ENCODE measurements at regions not wholly inside any gene's neighbourhood (a gene's known extent, or its start where the extent isn't known, plus 50 kb on each side); places are given as distances from the start of the nearest gene placed in this dataset.
"Not testable (repeated sequence)": the region's sequence is repeated elsewhere in the genome, so short reads cannot be mapped to it uniquely, and the experiment has no call there.

DNA sequence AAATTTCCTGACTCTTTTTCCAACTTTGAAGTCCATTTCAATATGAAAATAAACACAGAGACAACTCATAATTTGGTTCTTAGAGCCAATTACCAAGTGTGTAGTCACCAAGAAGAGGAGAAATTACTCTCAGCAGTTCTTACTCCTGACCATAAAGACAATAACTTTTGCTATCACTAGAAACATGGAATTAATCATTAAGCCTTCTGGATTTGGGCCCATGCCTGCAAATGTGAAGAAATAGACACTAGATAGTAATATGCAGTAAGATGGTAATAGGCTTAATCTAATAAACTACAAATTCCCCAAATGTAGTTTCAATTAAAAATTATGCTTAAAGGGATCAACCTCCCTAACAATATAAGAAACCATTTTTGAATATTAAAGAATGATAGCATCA lies 185.1 kb upstream of the AGTR1 start:
- Histone ChIP-seq H3K9me3 (ENCODE audit: control insufficient read depth in 1 of 2, low read length in 2 of 2) (no peaks in the 10 kb centered on the region), H3K36me3 (ENCODE audit: insufficient read depth, low read length) (no peaks in the 10 kb centered on the region), H3K4me3 (ENCODE audit: low read length in 2 of 2) (no peak overlapping the region), H3K4me1 (ENCODE audit: insufficient read depth, low read length) (no peaks in the 10 kb centered on the region), H3K27ac (ENCODE audit: low read depth, low read length) (no peak overlapping the region), H3K27me3 (ENCODE audit: insufficient read depth, low read length) (no peaks in the 10 kb centered on the region)
- H3K27ac Mint-ChIP-seq: no peak overlapping the region
- H3K9me3 Mint-ChIP-seq: peaks cover 0 to 4% (median 2%) of the 10 kb centered on the region in 8 donors
- intact Hi-C loops (cut with micrococcal nuclease): no loop called here
- no peaks in the 10 kb centered on the region for H3K36me3 Mint-ChIP-seq
- ChIA-PET POLR2A (ENCODE audit: partially characterized antibody) (no interaction called here), CTCF (ENCODE audit: partially characterized antibody) (no interaction called here)
- no peak overlapping the region for H3K4me3 Mint-ChIP-seq
- H3K4me1 Mint-ChIP-seq: no peaks in the 10 kb centered on the region
- DNase-seq: no peak
- H3K27me3 Mint-ChIP-seq: no peaks in the 10 kb centered on the region

DNA sequence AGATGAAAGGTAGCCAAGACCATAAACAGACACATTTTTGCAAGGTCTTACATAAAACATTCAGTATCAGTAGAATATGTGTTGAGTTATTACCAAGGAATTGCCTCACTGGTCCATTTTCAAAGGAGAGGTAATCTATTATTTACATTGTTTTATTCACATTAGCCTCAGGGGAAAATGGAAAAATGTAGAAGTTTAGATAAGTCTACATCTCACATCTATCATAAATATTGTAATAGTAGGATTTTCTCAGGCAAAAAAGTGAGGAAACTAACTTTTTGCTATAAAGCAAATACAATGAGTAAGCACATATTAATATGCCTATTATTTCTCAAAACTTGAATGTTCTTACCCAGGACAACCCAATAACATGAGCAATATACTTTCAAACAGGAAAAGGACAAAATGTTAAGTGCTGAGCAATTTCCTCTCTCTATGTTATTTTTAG lies 184.6 kb upstream of the AGTR1 start:
- no peak overlapping the region for H3K27ac Mint-ChIP-seq
- intact Hi-C loops (cut with micrococcal nuclease): no loop called here
- ChIA-PET POLR2A (ENCODE audit: partially characterized antibody) (no interaction called here), CTCF (ENCODE audit: partially characterized antibody) (no interaction called here)
- H3K27me3 Mint-ChIP-seq: no peaks in the 10 kb centered on the region
- Histone ChIP-seq H3K27ac (ENCODE audit: low read depth, low read length) (no peak overlapping the region), H3K36me3 (ENCODE audit: insufficient read depth, low read length) (no peaks in the 10 kb centered on the region), H3K4me3 (ENCODE audit: low read length in 2 of 2) (no peak overlapping the region), H3K4me1 (ENCODE audit: insufficient read depth, low read length) (no peaks in the 10 kb centered on the region), H3K9me3 (ENCODE audit: control insufficient read depth in 1 of 2, low read length in 2 of 2) (no peaks in the 10 kb centered on the region), H3K27me3 (ENCODE audit: insufficient read depth, low read length) (no peaks in the 10 kb centered on the region)
- no peak for DNase-seq
- H3K4me1 Mint-ChIP-seq: no peaks in the 10 kb centered on the region
- H3K4me3 Mint-ChIP-seq: no peak overlapping the region
- peaks cover 0 to 8% (median 2%) of the 10 kb centered on the region in 8 donors for H3K9me3 Mint-ChIP-seq
- no peaks in the 10 kb centered on the region for H3K36me3 Mint-ChIP-seq

DNA sequence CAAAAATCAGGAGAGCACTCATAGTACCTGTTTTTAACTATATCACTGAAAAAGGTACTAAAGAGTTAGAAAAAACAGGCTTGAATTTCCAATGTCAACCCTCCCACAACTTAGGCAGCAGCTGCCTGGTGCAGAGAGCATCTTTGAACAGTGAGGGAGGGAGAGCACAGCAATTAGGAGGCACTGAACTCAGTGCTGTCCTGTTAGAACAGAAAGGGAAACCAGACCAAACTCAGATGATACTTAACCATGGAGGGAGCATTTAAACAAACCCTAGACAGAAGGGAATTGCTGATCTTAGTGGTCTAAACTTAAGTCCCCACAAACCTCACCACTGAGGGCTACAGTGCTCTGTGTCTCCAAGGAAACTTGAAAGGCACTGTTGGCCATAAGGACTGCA lies 179.2 kb upstream of the AGTR1 start:
- Mint-ChIP-seq H3K27ac (no peak overlapping the region), H3K4me3 (no peak overlapping the region), H3K9me3 (peaks cover 3 to 12% (median 9%) of the 10 kb centered on the region in 8 donors), H3K36me3 (no peaks in the 10 kb centered on the region), H3K4me1 (no peaks in the 10 kb centered on the region), H3K27me3 (no peaks in the 10 kb centered on the region)
- Histone ChIP-seq H3K27ac (ENCODE audit: low read depth, low read length) (no peak overlapping the region), H3K4me1 (ENCODE audit: insufficient read depth, low read length) (no peaks in the 10 kb centered on the region), H3K36me3 (ENCODE audit: insufficient read depth, low read length) (no peaks in the 10 kb centered on the region), H3K4me3 (ENCODE audit: low read length in 2 of 2) (no peak overlapping the region), H3K27me3 (ENCODE audit: insufficient read depth, low read length) (no peaks in the 10 kb centered on the region), H3K9me3 (ENCODE audit: control insufficient read depth in 1 of 2, low read length in 2 of 2) (no peaks in the 10 kb centered on the region)
- CTCF ChIA-PET (ENCODE audit: partially characterized antibody): no interaction called here
- intact Hi-C loops (cut with micrococcal nuclease): no loop called here
- no peak for DNase-seq
- POLR2A ChIA-PET (ENCODE audit: partially characterized antibody): no interaction called here

DNA sequence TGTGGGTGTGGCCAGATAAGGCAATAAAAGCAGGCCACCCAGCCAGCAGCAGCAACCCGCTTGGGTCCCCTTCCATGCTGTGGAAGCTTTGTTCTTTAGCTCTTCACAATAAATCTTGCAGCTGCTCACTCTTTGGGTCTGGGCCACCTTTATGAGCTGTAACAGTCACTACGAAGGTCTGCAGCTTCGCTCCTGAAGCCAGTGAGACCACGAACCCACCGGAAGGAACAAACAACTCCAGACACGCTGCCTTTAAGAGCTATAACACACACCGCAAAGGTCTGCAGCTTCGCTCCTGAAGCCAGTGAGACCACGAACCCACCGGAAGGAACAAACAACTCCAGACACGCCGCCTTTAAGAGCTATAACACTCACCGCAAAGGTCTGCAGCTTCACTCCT lies 172.1 kb upstream of the AGTR1 start:
- CTCF ChIA-PET (ENCODE audit: partially characterized antibody); intact Hi-C loops (cut with micrococcal nuclease); H3K4me1 Mint-ChIP-seq: not testable (repeated sequence)

DNA sequence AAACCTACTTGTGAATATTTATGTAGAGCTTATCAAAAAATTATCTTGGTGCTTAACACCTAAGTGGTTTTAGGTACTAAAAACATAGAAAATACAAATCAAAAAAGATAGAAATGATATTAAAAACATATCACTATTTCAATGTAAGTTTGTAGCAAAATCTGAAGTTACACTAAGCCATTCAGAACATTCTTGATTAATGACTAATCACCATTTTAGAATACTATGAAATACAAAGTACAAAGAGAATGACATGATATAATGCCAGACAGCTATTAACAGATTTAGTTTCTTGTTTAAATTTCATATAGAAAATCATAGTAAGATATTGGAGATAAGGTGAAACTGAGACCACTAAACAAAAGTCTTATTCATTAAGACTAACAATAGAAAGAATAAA lies 169.7 kb upstream of the AGTR1 start:
- no peaks in the 10 kb centered on the region for H3K36me3 ChIP-seq (ENCODE audit: insufficient read depth, low read length)
- H3K27me3 Mint-ChIP-seq: no peaks in the 10 kb centered on the region
- H3K9me3 ChIP-seq (ENCODE audit: control insufficient read depth in 1 of 2, low read length in 2 of 2): no peaks in the 10 kb centered on the region
- no peak for DNase-seq
- no peaks in the 10 kb centered on the region for H3K36me3 Mint-ChIP-seq
- no peak overlapping the region for H3K27ac Mint-ChIP-seq
- H3K4me1 ChIP-seq (ENCODE audit: insufficient read depth, low read length): no peaks in the 10 kb centered on the region
- H3K27ac ChIP-seq (ENCODE audit: low read depth, low read length): no peak overlapping the region
- H3K4me3 Mint-ChIP-seq: no peak overlapping the region
- H3K4me1 Mint-ChIP-seq: no peaks in the 10 kb centered on the region
- POLR2A ChIA-PET (ENCODE audit: partially characterized antibody): no interaction called here
- H3K4me3 ChIP-seq (ENCODE audit: low read length in 2 of 2): no peak overlapping the region
- intact Hi-C loops (cut with micrococcal nuclease): no loop called here
- H3K9me3 Mint-ChIP-seq: peaks cover 0 to 20% (median 7%) of the 10 kb centered on the region in 8 donors
- no peaks in the 10 kb centered on the region for H3K27me3 ChIP-seq (ENCODE audit: insufficient read depth, low read length)
- CTCF ChIA-PET (ENCODE audit: partially characterized antibody): no interaction called here

More for the DNA sequence above, 172.1 kb upstream of the AGTR1 start:
- H3K9me3 ChIP-seq (ENCODE audit: control insufficient read depth in 1 of 2, low read length in 2 of 2); H3K27me3 ChIP-seq (ENCODE audit: insufficient read depth, low read length); H3K36me3 ChIP-seq (ENCODE audit: insufficient read depth, low read length); H3K27me3 Mint-ChIP-seq; H3K36me3 Mint-ChIP-seq; H3K4me1 ChIP-seq (ENCODE audit: insufficient read depth, low read length); H3K4me3 Mint-ChIP-seq; H3K4me3 ChIP-seq (ENCODE audit: low read length in 2 of 2); H3K27ac Mint-ChIP-seq; POLR2A ChIA-PET (ENCODE audit: partially characterized antibody); H3K27ac ChIP-seq (ENCODE audit: low read depth, low read length); DNase-seq: not testable (repeated sequence)
- peaks cover 0 to 19% (median 7%) of the 10 kb centered on the region in 8 donors for H3K9me3 Mint-ChIP-seq

DNA sequence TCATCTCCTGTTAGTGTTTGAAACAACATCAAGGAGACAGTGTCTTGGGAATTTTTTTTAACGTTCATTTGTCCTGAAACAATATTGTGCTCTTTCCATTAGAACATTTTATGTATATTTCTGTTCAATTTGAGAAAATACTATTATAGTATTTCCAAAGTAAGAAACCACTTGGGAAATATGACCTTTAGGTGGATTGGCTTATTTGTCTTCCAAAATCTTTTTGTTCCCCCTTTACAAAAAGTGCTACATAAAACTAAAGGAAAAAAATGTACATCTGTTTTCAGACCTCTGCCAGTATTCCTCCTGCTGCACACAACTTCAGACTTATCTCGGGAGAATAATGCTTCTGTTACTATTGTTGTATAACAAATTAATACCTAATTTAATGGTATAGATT lies 165.9 kb upstream of the AGTR1 start:
- H3K4me1 Mint-ChIP-seq: no peaks in the 10 kb centered on the region
- peaks cover 0 to 6% (median 5%) of the 10 kb centered on the region in 8 donors for H3K9me3 Mint-ChIP-seq
- no peaks in the 10 kb centered on the region for H3K4me1 ChIP-seq (ENCODE audit: insufficient read depth, low read length)
- no peaks in the 10 kb centered on the region for H3K36me3 ChIP-seq (ENCODE audit: insufficient read depth, low read length)
- CTCF ChIA-PET (ENCODE audit: partially characterized antibody): no interaction called here
- H3K27me3 ChIP-seq (ENCODE audit: insufficient read depth, low read length): no peaks in the 10 kb centered on the region
- H3K27me3 Mint-ChIP-seq: no peaks in the 10 kb centered on the region
- POLR2A ChIA-PET (ENCODE audit: partially characterized antibody): no interaction called here
- intact Hi-C loops (cut with micrococcal nuclease): no loop called here
- no peak overlapping the region for H3K4me3 Mint-ChIP-seq
- no peak overlapping the region for H3K27ac Mint-ChIP-seq
- no peaks in the 10 kb centered on the region for H3K9me3 ChIP-seq (ENCODE audit: control insufficient read depth in 1 of 2, low read length in 2 of 2)
- H3K27ac ChIP-seq (ENCODE audit: low read depth, low read length): no peak overlapping the region
- no peak for DNase-seq
- no peaks in the 10 kb centered on the region for H3K36me3 Mint-ChIP-seq
- no peak overlapping the region for H3K4me3 ChIP-seq (ENCODE audit: low read length in 2 of 2)

DNA sequence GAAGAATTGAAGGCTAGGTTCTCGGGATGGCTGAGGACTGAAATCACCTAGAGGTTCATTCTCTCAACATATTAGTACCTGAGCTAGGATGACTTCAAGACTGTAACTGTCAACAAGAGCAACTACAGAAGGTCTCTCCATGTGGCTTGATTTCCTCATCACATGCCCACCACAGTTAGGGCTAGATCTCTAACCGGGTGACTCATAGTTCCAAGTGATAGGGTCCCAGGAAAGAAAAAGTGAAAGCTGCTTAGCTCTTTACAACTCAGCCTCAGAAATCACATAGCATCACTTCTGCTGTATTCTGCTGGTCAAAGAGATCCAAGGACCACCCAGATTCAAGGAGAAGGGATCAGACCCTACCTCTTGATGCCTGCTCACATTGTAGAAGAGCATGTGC lies 165.4 kb upstream of the AGTR1 start:
- ChIA-PET CTCF (ENCODE audit: partially characterized antibody) (no interaction called here), POLR2A (ENCODE audit: partially characterized antibody) (no interaction called here)
- Mint-ChIP-seq H3K4me3 (no peak overlapping the region), H3K36me3 (no peaks in the 10 kb centered on the region), H3K27me3 (no peaks in the 10 kb centered on the region), H3K4me1 (no peaks in the 10 kb centered on the region), H3K9me3 (peaks cover 0 to 6% (median under 1%) of the 10 kb centered on the region in 8 donors), H3K27ac (no peak overlapping the region)
- Histone ChIP-seq H3K27me3 (ENCODE audit: insufficient read depth, low read length) (no peaks in the 10 kb centered on the region), H3K4me1 (ENCODE audit: insufficient read depth, low read length) (no peaks in the 10 kb centered on the region), H3K4me3 (ENCODE audit: low read length in 2 of 2) (no peak overlapping the region), H3K9me3 (ENCODE audit: control insufficient read depth in 1 of 2, low read length in 2 of 2) (no peaks in the 10 kb centered on the region), H3K27ac (ENCODE audit: low read depth, low read length) (no peak overlapping the region), H3K36me3 (ENCODE audit: insufficient read depth, low read length) (no peaks in the 10 kb centered on the region)
- DNase-seq: no peak
- intact Hi-C loops (cut with micrococcal nuclease): no loop called here

DNA sequence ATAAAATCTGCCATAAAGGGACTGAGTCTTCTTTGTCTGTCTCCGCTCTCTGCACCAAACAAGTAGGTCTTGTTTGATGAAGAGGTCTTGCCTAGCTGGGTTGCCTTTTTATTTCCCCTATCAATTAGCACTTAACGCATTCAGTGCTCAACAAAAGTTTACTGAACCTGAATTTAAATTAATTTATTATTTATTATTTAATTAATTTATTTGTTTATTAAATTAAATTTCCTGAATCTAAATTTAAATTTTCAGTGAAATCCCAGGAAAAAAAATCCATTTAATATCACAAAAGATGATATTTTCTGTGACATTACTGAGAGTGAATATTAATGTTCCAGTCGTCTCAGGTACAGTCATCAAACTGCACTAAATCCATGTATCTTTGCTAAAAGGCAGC lies 164.9 kb upstream of the AGTR1 start:
- intact Hi-C loops (cut with micrococcal nuclease): no loop called here
- H3K36me3 ChIP-seq (ENCODE audit: insufficient read depth, low read length): no peaks in the 10 kb centered on the region
- no peaks in the 10 kb centered on the region for H3K27me3 ChIP-seq (ENCODE audit: insufficient read depth, low read length)
- no peak overlapping the region for H3K4me3 ChIP-seq (ENCODE audit: low read length in 2 of 2)
- Mint-ChIP-seq H3K36me3 (no peaks in the 10 kb centered on the region), H3K27ac (no peak overlapping the region), H3K4me1 (no peaks in the 10 kb centered on the region), H3K27me3 (no peaks in the 10 kb centered on the region), H3K9me3 (peaks cover 0 to 5% (median 0%) of the 10 kb centered on the region in 8 donors), H3K4me3 (no peak overlapping the region)
- CTCF ChIA-PET (ENCODE audit: partially characterized antibody): no interaction called here
- POLR2A ChIA-PET (ENCODE audit: partially characterized antibody): no interaction called here
- no peak for DNase-seq
- no peaks in the 10 kb centered on the region for H3K4me1 ChIP-seq (ENCODE audit: insufficient read depth, low read length)
- H3K27ac ChIP-seq (ENCODE audit: low read depth, low read length): no peak overlapping the region
- no peaks in the 10 kb centered on the region for H3K9me3 ChIP-seq (ENCODE audit: control insufficient read depth in 1 of 2, low read length in 2 of 2)
